Prostate gland (tissue), 2 donors: ENCODE measurements at regions not wholly inside any gene's neighbourhood (a gene's known extent, or its start where the extent isn't known, plus 50 kb on each side); places are given as distances from the start of the nearest gene placed in this dataset.

Experiments used
- POLR2A ChIP-seq: fragments of 450-650 bp; IDR thresholded peaks from one replicate; pipeline ENCODE4 v1.6.1; 2016; ENCODE audit warnings: antibody characterized with exemption, mild to moderate bottlenecking
- POLR2AphosphoS5 ChIP-seq: sonication (generic); formaldehyde crosslinking; IDR thresholded peaks from one replicate; pipeline ENCODE4 v1.6.1; 2017; ENCODE audit warnings: antibody characterized with exemption
- TF ChIP-seq, protein P1 (sequence below), 4 experiments: fragments of 200-600 bp in 2 of 4; fragments of 450-650 bp in 2 of 4; sonication (generic) in 2 of 4; IDR thresholded peaks; 1 replicate in 3 of 4; 2 replicates in 1 of 4; pipeline ENCODE4 v1.5.1; 2016 to 2019; ENCODE audit warnings: antibody characterized with exemption in 4 of 4, mild to moderate bottlenecking in 2 of 4, moderate library complexity in 2 of 4

DNA sequence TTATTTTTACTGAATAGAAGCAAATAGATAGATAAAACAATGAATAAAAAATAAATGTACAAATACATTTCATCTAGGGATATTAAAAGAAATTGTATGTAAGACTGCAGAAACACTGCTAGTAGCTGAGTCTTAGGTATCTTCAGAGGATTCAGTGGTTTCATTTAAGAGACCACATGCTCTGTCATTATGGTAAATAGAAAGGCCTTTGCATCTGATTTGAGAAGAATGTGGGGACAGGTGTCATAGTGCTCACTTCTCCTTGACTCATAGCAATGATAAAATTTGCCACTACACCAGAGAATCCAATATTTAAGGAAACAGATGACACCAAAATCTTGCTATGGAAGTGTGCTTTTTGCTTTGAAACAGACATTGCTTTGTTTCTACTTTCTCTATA, 59.8 kb upstream of the PPP1R2C start:
- TF ChIP-seq, protein P1, sequence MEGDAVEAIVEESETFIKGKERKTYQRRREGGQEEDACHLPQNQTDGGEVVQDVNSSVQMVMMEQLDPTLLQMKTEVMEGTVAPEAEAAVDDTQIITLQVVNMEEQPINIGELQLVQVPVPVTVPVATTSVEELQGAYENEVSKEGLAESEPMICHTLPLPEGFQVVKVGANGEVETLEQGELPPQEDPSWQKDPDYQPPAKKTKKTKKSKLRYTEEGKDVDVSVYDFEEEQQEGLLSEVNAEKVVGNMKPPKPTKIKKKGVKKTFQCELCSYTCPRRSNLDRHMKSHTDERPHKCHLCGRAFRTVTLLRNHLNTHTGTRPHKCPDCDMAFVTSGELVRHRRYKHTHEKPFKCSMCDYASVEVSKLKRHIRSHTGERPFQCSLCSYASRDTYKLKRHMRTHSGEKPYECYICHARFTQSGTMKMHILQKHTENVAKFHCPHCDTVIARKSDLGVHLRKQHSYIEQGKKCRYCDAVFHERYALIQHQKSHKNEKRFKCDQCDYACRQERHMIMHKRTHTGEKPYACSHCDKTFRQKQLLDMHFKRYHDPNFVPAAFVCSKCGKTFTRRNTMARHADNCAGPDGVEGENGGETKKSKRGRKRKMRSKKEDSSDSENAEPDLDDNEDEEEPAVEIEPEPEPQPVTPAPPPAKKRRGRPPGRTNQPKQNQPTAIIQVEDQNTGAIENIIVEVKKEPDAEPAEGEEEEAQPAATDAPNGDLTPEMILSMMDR (IDR thresholded peaks at IDR 0.05): no peak
- no peak for TF ChIP-seq POLR2AphosphoS5
- TF ChIP-seq POLR2A: no peak
